Heart right ventricle (tissue), 16 donors: ENCODE measurements at regions not wholly inside any gene's neighbourhood (a gene's known extent, or its start where the extent isn't known, plus 50 kb on each side); places are given as distances from the start of the nearest gene placed in this dataset.

Experiments
- ATAC-seq, 8 donors: fragments of 200-7000 bp; cut with Tn5 transposase; one replicate each; pipeline ENCODE4 v1.9.1; 2020; ENCODE audit warnings: mild to moderate bottlenecking in 8 of 8, moderate library complexity in 8 of 8, moderate number of reproducible peaks in 1 of 8
- DNase-seq, 2 donors: peaks; one replicate each; pipeline ENCODE4 v3.0.0-alpha.2; 2020
- H3K27ac ChIP-seq, 10 donors: fragments of 200-600 bp; sonication (generic) in 2 of 10; one replicate each; pipeline versions ENCODE4 v1.5.0 to v1.8.0; 2020 to 2022; ENCODE audit warnings: mild to moderate bottlenecking in 3 of 10
- H3K27me3 ChIP-seq, 7 donors: fragments of 200-600 bp; one replicate each; pipeline ENCODE4 v1.8.0; 2021 to 2022; ENCODE audit warnings: mild to moderate bottlenecking in 2 of 7
- H3K36me3 ChIP-seq, 9 donors: fragments of 200-600 bp; sonication (generic) in 1 of 9; one replicate each; pipeline versions ENCODE4 v1.5.0 to v1.8.0; 2020 to 2022; ENCODE audit warnings: mild to moderate bottlenecking in 2 of 9
- H3K4me1 ChIP-seq, 9 donors: fragments of 200-600 bp; sonication (generic) in 1 of 9; one replicate each; pipeline versions ENCODE4 v1.5.0 to v1.8.0; 2020 to 2022; ENCODE audit warnings: mild to moderate bottlenecking in 4 of 9
- H3K4me3 ChIP-seq, 10 donors: fragments of 200-600 bp; sonication (generic) in 2 of 10; one replicate each; pipeline versions ENCODE4 v1.5.0 to v1.8.0; 2020 to 2022; ENCODE audit warnings: mild to moderate bottlenecking in 7 of 10, moderate library complexity in 2 of 10
- H3K9me3 ChIP-seq, 11 donors: fragments of 200-600 bp in 10 of 11; sonication (generic) in 2 of 11; one replicate each; pipeline versions ENCODE4 v1.5.0 to v1.8.0; 2013 to 2022; ENCODE audit warnings: mild to moderate bottlenecking in 2 of 11, control low read depth in 1 of 11, moderate library complexity in 1 of 11
- CTCF ChIP-seq, 9 donors: fragments of 200-600 bp; sonication (generic) in 2 of 9; IDR thresholded peaks; one replicate each; pipeline versions ENCODE4 v1.5.0 to v1.8.0; 2021 to 2022; ENCODE audit warnings: antibody characterized with exemption in 9 of 9, mild to moderate bottlenecking in 5 of 9, moderate library complexity in 1 of 9
- WGBS, 2 donors: extraction: QIAGEN DNeasy Blood & Tissue Kit; methylation state at CpG; one replicate each; pipeline ENCODE4 v1.1.7; 2013; ENCODE audit warnings: inconsistent platforms in 1 of 2; 5-methylcytosine and 5-hydroxymethylcytosine counted together
- intact Hi-C, 10 donors: fragments of 100-400 bp; cut with DNase I; formaldehyde crosslinking; loops; one replicate each; pipeline versions ENCODE4 v1.11.1 to v1.14.2; 2022
- donor health status: Arrhythmogenic right ventricular cardiomyopathy.
- donor health status: ischemic (EF 13 %, LVEDD 7.1; RV severe dilation, severe dysfunction).
- donor health status: healthy with polysubstance abuse.
- donor health status: DM: no; HTN: yes; CAD: no.
- donor health status: DM: no; HTN: no; CAD: no.
- donor health status: ischemic (EF 25% LVEDD 6.9; RV normal size, moderate dysfunction).
- donor health status: ischemic (EF 25% LVEDD 5.7; RV mildly dilated, moderate dysfunction).
- donor health status: healthy.
- donor health status: DM: yes; HTN: yes; CAD: no.
- donor health status: Ischemic cardiomyopathy.
- donor health status: ischemic (EF 35%, LVEDD 5.7; RV mildly dilated, moderate dysfunction).
- donor health status: nonischemic (EF 11% LVEDD 7.7; RV severe dilation, severe dysfunction).
- donor health status: DM: yes; HTN: yes; CAD: no.
- donor health status: PGD.
- donor health status: ischemic (EF 29% LVEDD 5.4; RV normal size, mild dysfunction).
- donor health status: nonischemic (EF 23%, LVEDD 6.1; RV moderate dilation, normal function).

GRCh38 chr10:129090165-129090564 lies 376.9 kb upstream of the MGMT start:
- H3K27me3 ChIP-seq: peaks cover 0 to 4% (median 0%) of the 10 kb centered on the region in 7 donors
- DNase-seq (no peak), ATAC-seq (no peak)
- 85% methylated on average over 6 of the region's 6 CpGs for WGBS, 2 donors
- no peaks in the 10 kb centered on the region for H3K4me1 ChIP-seq
- H3K9me3 ChIP-seq: peaks cover 0 to 4% (median 0%) of the 10 kb centered on the region in 11 donors
- H3K4me3 ChIP-seq: no peak overlapping the region
- H3K27ac ChIP-seq: no peak overlapping the region
- intact Hi-C loops: loop anchor here in 1 of 10 donors (10.0 kb wide), 1 partner anchor 105 kb away; no protein-coding TSS in a partner anchor
- TF ChIP-seq CTCF (IDR thresholded peaks at IDR 0.05): no peak
- H3K36me3 ChIP-seq: no peaks in the 10 kb centered on the region

DNA sequence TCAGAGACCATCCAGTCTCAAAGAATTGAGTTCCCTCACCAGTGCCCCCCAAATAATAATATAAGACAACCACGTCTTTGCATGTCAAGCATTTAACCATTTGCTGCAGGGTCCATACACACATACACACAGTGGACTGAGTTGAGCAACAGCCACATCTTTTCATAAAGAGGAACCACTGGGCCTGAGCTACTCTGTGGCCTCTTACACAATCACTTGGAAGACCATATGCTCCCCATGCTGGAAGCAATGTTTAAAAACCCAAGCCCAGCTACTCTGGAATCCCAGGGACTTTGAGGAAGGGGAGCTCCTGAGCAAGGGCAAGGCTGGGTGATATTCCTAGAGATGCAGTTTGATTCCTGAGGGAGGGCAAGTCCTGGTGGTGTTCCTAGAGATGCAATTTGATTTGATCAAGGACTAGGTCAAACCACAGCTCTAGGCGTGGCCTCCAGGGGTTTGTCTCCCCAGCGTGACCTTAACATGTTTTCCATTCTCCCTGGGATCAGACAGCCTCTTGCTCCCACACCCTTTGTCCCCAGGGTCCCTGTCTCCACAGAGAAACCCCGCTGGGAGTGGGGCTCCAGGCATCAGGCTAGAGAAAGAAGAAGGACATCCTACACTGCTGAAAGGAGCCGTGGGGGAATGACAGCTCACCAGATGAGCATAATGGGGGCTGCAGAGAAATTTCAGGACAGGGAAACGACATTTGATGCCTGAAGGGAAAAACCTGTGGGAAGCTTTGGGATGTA lies 376.2 kb upstream of the MGMT start:
- 82 to 85% methylated on average over 6 of the region's 6 CpGs for WGBS, 2 donors
- no peak for TF ChIP-seq CTCF (IDR thresholded peaks at IDR 0.05)
- H3K27me3 ChIP-seq: peaks cover 0 to 4% (median 0%) of the 10 kb centered on the region in 7 donors
- ATAC-seq: peak in 3 of 8 donors; percentile 51 to 64 (median 51)
- H3K9me3 ChIP-seq: no peaks in the 10 kb centered on the region
- no peak overlapping the region for H3K4me3 ChIP-seq
- H3K36me3 ChIP-seq: no peaks in the 10 kb centered on the region
- DNase-seq: no peak
- peaks cover 0 to 5% (median 0%) of the 10 kb centered on the region in 9 donors for H3K4me1 ChIP-seq
- H3K27ac ChIP-seq: no peak overlapping the region
- intact Hi-C loops: loop anchor here in 1 of 10 donors (10.0 kb wide), 1 partner anchor 104 kb away; no protein-coding TSS in a partner anchor

DNA sequence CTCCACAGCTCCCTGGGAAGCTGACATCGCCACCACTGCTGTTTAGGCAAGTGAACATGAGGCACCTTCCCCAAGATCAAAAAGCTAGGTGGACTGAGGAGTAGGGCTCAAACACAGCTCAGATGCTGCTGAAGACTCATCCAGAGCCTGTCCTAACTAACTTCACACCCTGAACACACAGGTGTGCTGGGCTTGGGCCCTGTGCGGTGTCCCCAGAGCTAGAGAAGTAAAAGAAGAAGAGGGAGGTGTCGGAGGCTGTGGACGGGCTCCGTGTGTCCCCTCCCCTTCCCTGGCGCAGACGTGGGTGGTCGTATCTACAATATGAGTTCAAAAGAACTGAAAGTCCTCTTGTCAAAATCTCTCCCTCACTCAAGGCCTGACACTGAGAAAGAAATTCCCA lies 373.4 kb upstream of the MGMT start:
- H3K9me3 ChIP-seq: no peaks in the 10 kb centered on the region
- DNase-seq (no peak), ATAC-seq (no peak)
- intact Hi-C loops: loop anchor here in 1 of 10 donors (10.0 kb wide), 1 partner anchor 101 kb away; no protein-coding TSS in a partner anchor
- H3K4me3 ChIP-seq: no peak overlapping the region
- H3K27ac ChIP-seq: no peak overlapping the region
- peaks cover 0 to 17% (median 5%) of the 10 kb centered on the region in 9 donors for H3K4me1 ChIP-seq
- peaks cover 0 to 4% (median 0%) of the 10 kb centered on the region in 7 donors for H3K27me3 ChIP-seq
- 91 to 95% methylated on average over 8 of the region's 8 CpGs for WGBS, 2 donors
- H3K36me3 ChIP-seq: no peaks in the 10 kb centered on the region
- no peak for TF ChIP-seq CTCF (IDR thresholded peaks at IDR 0.05)

GRCh38 chr10:129094233-129094632 lies 372.8 kb upstream of the MGMT start:
- Histone ChIP-seq H3K4me1 (peaks cover 0 to 17% (median 5%) of the 10 kb centered on the region in 9 donors), H3K27me3 (peaks cover 0 to 4% (median 0%) of the 10 kb centered on the region in 7 donors), H3K27ac (no peak overlapping the region), H3K4me3 (no peak overlapping the region), H3K9me3 (no peaks in the 10 kb centered on the region), H3K36me3 (no peaks in the 10 kb centered on the region)
- DNase-seq (no peak), ATAC-seq (no peak)
- 86 to 87% methylated on average over 6 of the region's 6 CpGs for WGBS, 2 donors
- intact Hi-C loops: loop anchor here in 1 of 10 donors (10.0 kb wide), 1 partner anchor 101 kb away; no protein-coding TSS in a partner anchor
- no peak for TF ChIP-seq CTCF (IDR thresholded peaks at IDR 0.05)
